Pancreas (tissue), 10 donors: ENCODE measurements at regions not wholly inside any gene's neighbourhood (a gene's known extent, or its start where the extent isn't known, plus 50 kb on each side); places are given as distances from the start of the nearest gene placed in this dataset.

Source experiments
- ATAC-seq, 4 donors: fragments of 200-7000 bp; cut with Tn5 transposase; one replicate each; pipeline versions ENCODE4 v1.8.0 to v1.9.1; 2020; ENCODE audit warnings: mild to moderate bottlenecking in 4 of 4, moderate library complexity in 4 of 4
- DNase-seq, 6 donors: peaks; one replicate each; pipeline ENCODE4 v3.0.0-alpha.2; 2020
- FAIRE-seq: peaks from 2 replicates; lab custom pipeline; 2012; peaks lifted over from hg19 to GRCh38; lab: Jason Lieb, UNC
- H3K27ac ChIP-seq, 4 donors: fragments of 200-600 bp; sonication (generic); 1 replicate in 3 of 4; 2 replicates in 1 of 4; pipeline versions ENCODE4 v1.5.0 to v1.8.0; 2020
- H3K27me3 ChIP-seq, 4 donors: fragments of 200-600 bp; one replicate each; pipeline ENCODE4 v1.8.0; 2021
- H3K36me3 ChIP-seq, 3 donors: fragments of 200-600 bp; sonication (generic) in 1 of 3; one replicate each; pipeline versions ENCODE4 v1.5.0 to v1.8.0; 2020 to 2021
- H3K4me1 ChIP-seq, 3 donors: fragments of 200-600 bp; one replicate each; pipeline ENCODE4 v1.8.0; 2021
- H3K4me3 ChIP-seq, 4 donors: fragments of 200-600 bp; sonication (generic) in 2 of 4; one replicate each; pipeline versions ENCODE4 v1.5.0 to v1.8.0; 2020 to 2021
- H3K9me3 ChIP-seq, 4 donors: fragments of 200-600 bp; one replicate each; pipeline ENCODE4 v1.8.0; 2021
- WGBS, 2 donors: extraction: QIAGEN DNeasy Blood & Tissue Kit; methylation state at CpG; one replicate each; pipeline ENCODE4 v1.1.7; 2013; 5-methylcytosine and 5-hydroxymethylcytosine counted together
- intact Hi-C, 3 donors: fragments of 100-400 bp; cut with DNase I; formaldehyde crosslinking; loops; one replicate each; pipeline versions ENCODE4 v1.11.1 to v1.14.2; 2022
- TF ChIP-seq, protein P1 (sequence below), 4 donors: fragments of 200-600 bp; sonication (generic) in 3 of 4; IDR thresholded peaks; one replicate each; pipeline versions ENCODE4 v1.5.0 to v1.8.0; 2021; ENCODE audit warnings: antibody characterized with exemption in 4 of 4
- donor health status: healthy with polysubstance abuse.
- donor health status: DM: no; HTN: no; CAD: no; lungs with moderate emphysema.
- donor health status: DM: no; HTN: no; CAD: no.
- donor health status: control.
- donor health status: control.
- donor health status: Bipolar disorder and iron deficiency.
- donor health status: DM: yes; HTN: yes; CAD: no.
- donor health status: DM: no; HTN: no; CAD: no.
- donor health status: DM: no; HTN: no; CAD: no.
- donor health status: DM: yes; HTN: yes; CAD: no.

DNA sequence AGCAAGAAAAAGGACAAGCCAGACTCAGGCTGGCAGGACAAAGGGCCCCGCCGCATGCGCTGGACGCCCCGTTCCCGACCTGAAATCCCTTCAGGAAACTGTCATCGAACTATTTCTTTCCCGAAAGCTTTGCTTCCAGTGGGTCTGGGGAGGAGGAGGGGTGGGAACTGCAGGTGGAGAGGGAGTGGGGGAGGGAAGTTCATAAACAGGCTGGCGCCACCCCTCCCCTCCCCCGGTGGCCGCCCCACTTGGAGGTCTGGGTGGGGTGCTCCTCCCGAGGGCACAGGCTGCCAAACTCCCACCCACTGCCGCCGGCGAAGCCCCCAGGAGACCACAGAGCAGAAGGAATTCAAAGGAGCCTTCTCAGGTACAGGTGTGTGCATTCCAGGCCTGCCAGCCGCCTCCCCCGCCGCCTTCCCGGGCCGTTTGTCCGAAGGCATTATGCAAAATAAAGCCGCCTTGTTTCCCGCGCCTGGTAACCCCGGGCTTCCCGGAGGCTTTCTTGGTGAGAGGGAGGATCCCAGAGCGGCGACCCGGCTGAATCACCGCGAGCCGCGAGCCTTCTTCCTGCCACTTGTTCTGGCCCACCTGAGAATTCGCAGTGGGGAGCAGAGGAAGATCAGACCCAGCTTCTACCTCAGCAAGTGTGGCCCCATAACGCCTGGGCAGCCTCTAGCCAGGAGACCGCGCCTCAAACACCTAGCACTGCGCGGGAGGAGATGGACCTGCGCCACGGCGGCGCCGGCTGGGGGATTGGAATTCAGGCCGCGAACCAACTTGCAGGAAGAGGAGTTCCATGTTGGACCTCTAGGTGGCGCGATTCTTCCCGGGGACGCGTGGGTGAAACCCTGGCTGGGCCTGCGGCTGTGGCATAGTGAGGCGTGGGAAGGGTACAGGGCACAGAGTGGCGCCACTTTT lies 101.9 kb downstream of the FOXI3 start:
- Histone ChIP-seq H3K27ac (peak overlapping the region in 2 of 4 donors; percentile 41 to 54), H3K9me3 (no peaks in the 10 kb centered on the region), H3K36me3 (no peaks in the 10 kb centered on the region), H3K4me1 (no peaks in the 10 kb centered on the region), H3K27me3 (no peaks in the 10 kb centered on the region), H3K4me3 (peak overlapping the region; percentile 10 to 52 (median 42))
- intact Hi-C loops = no loop called here
- 6% methylated on average over 54 of the region's 54 CpGs for WGBS, 2 donors
- TF ChIP-seq, protein P1, sequence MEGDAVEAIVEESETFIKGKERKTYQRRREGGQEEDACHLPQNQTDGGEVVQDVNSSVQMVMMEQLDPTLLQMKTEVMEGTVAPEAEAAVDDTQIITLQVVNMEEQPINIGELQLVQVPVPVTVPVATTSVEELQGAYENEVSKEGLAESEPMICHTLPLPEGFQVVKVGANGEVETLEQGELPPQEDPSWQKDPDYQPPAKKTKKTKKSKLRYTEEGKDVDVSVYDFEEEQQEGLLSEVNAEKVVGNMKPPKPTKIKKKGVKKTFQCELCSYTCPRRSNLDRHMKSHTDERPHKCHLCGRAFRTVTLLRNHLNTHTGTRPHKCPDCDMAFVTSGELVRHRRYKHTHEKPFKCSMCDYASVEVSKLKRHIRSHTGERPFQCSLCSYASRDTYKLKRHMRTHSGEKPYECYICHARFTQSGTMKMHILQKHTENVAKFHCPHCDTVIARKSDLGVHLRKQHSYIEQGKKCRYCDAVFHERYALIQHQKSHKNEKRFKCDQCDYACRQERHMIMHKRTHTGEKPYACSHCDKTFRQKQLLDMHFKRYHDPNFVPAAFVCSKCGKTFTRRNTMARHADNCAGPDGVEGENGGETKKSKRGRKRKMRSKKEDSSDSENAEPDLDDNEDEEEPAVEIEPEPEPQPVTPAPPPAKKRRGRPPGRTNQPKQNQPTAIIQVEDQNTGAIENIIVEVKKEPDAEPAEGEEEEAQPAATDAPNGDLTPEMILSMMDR (IDR thresholded peaks at IDR 0.05) = peak; percentile 65 to 81 (median 74)
- peak; percentile 82 to 93 (median 90) for ATAC-seq
- peak; percentile 56 to 88 (median 80) for DNase-seq
- no peak for FAIRE-seq

DNA sequence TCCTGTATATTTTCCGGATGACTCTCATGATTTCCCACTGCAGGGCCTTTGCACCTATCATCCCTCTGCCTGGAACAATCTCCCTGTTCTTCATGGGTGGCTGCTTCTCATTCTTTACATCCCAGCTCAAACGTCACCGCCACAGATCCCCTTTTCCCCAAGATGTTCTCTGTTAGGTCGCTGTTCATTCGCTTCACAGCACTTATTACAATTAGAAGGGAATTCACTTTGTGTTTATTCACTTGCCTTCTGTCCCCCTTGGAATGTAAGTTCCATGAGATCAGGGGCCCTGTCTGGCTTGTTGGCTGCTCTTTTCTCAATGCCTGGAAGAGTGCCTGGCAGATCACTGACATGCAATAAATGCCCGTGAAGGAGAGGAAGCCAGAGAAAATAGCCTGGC lies 106.7 kb downstream of the FOXI3 start:
- Histone ChIP-seq H3K36me3 (no peaks in the 10 kb centered on the region), H3K27me3 (no peaks in the 10 kb centered on the region), H3K9me3 (no peaks in the 10 kb centered on the region), H3K4me3 (no peak overlapping the region), H3K27ac (no peak overlapping the region), H3K4me1 (no peaks in the 10 kb centered on the region)
- WGBS, 2 donors = 79 to 83% methylated on average over 6 of the region's 6 CpGs
- TF ChIP-seq, protein P1 (IDR thresholded peaks at IDR 0.05) = no peak
- FAIRE-seq (no peak), ATAC-seq (no peak), DNase-seq (no peak)
- intact Hi-C loops = no loop called here

DNA sequence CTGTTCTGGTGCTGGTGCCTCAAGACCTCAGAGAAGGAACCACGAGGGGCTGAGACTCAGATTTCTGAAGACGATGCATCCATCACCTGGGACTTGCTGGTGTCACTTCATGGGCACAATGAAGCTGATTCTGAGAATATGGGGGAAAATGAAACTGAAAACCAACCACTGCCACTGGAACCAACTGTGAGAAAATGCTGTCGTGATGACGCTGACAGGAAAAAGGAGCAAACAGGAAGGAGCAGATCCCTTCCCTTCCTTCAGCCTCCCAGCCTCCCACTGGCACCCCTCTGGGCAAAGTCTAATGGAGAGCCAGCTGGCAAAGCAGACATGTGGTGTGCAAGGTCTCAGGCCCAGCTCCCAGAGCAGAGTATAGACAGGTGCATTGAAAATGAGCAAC lies 109.7 kb downstream of the FOXI3 start:
- H3K27me3 ChIP-seq = no peaks in the 10 kb centered on the region
- TF ChIP-seq, protein P1 (IDR thresholded peaks at IDR 0.05) = no peak
- intact Hi-C loops = no loop called here
- WGBS, 2 donors = 60 to 63% methylated on average over 4 of the region's 4 CpGs
- H3K9me3 ChIP-seq = no peaks in the 10 kb centered on the region
- no peaks in the 10 kb centered on the region for H3K36me3 ChIP-seq
- H3K4me3 ChIP-seq = no peak overlapping the region
- no peaks in the 10 kb centered on the region for H3K4me1 ChIP-seq
- DNase-seq (no peak), ATAC-seq (no peak), FAIRE-seq (no peak)
- no peak overlapping the region for H3K27ac ChIP-seq

GRCh38 chr2:88334418-88334817 lies 118.1 kb downstream of the FOXI3 start:
- intact Hi-C loops = no loop called here
- no peak for DNase-seq
- Histone ChIP-seq H3K27me3 (no peaks in the 10 kb centered on the region), H3K9me3 (no peaks in the 10 kb centered on the region), H3K4me1 (no peaks in the 10 kb centered on the region), H3K4me3 (no peak overlapping the region), H3K27ac (no peak overlapping the region), H3K36me3 (no peaks in the 10 kb centered on the region)
- no peak for ATAC-seq
- WGBS, 2 donors = 63 to 70% methylated on average over 3 of the region's 3 CpGs
- no peak for FAIRE-seq
- TF ChIP-seq, protein P1 (IDR thresholded peaks at IDR 0.05) = no peak

GRCh38 chr2:88331239-88331638 lies 121.3 kb downstream of the FOXI3 start:
- no peak overlapping the region for H3K27ac ChIP-seq
- H3K4me1 ChIP-seq = no peaks in the 10 kb centered on the region
- TF ChIP-seq, protein P1 (IDR thresholded peaks at IDR 0.05) = no peak
- DNase-seq (no peak), FAIRE-seq (no peak), ATAC-seq (no peak)
- 44 to 57% methylated on average over 1 of the region's 1 CpG for WGBS, 2 donors
- no peaks in the 10 kb centered on the region for H3K27me3 ChIP-seq
- intact Hi-C loops = no loop called here
- H3K4me3 ChIP-seq = no peak overlapping the region
- H3K9me3 ChIP-seq = no peaks in the 10 kb centered on the region
- no peaks in the 10 kb centered on the region for H3K36me3 ChIP-seq
